HUES6 (cell line): ENCODE measurements at regions not wholly inside any gene's neighbourhood (a gene's known extent, or its start where the extent isn't known, plus 50 kb on each side); places are given as distances from the start of the nearest gene placed in this dataset.
A peak's percentile ranks its signal among the peaks of the same experiment; 100 is the strongest.

Experiments
- H3K27ac ChIP-seq: 2 replicates; pipeline ENCODE4 v1.7.0; 2013; ENCODE audit warnings: low read depth, mild to moderate bottlenecking, low read length, inconsistent platforms
- H3K27me3 ChIP-seq: 2 replicates; pipeline ENCODE4 v1.6.1; 2013; ENCODE audit warnings: low read length; ENCODE audit not compliant: control insufficient read depth, insufficient read depth
- H3K36me3 ChIP-seq: 2 replicates; pipeline ENCODE4 v1.6.1; 2013; ENCODE audit warnings: low read length; ENCODE audit not compliant: control insufficient read depth, insufficient read depth
- H3K4me1 ChIP-seq: 2 replicates; pipeline ENCODE4 v1.6.1; 2013; ENCODE audit warnings: low read length; ENCODE audit not compliant: control insufficient read depth, insufficient read depth
- H3K4me3 ChIP-seq: 2 replicates; pipeline ENCODE4 v1.5.1; 2013; ENCODE audit warnings: low read depth, low read length
- H3K9ac ChIP-seq: one replicate; pipeline ENCODE4 v1.6.1; 2013; ENCODE audit warnings: mild to moderate bottlenecking, low read length
- H3K9me3 ChIP-seq: 2 replicates; pipeline ENCODE4 v1.6.1; 2013; ENCODE audit warnings: low read depth, low read length; ENCODE audit not compliant: control insufficient read depth, insufficient read depth

GRCh38 chr6:37119387-37119886 is 50.5 kb upstream of the PIM1 start:
- Histone ChIP-seq H3K27me3 (no peaks in the 10 kb centered on the region), H3K9me3 (no peaks in the 10 kb centered on the region), H3K4me3 (no peak overlapping the region), H3K9ac (no peak overlapping the region), H3K4me1 (peaks cover 13% of the 10 kb centered on the region), H3K27ac (0 out of 2 replicates have a peak overlapping the region, but pooled peaks have one; percentile 23), H3K36me3 (peaks cover 34% of the 10 kb centered on the region)
